Astrocyte of the cerebellum (primary cell): ENCODE measurements at regions not wholly inside any gene's neighbourhood (a gene's known extent, or its start where the extent isn't known, plus 50 kb on each side); places are given as distances from the start of the nearest gene placed in this dataset.

Source experiments
- DNase-seq: peaks from one replicate; pipeline ENCODE4 v3.0.0-alpha.2; 2011; ENCODE audit warnings: low read depth
- H3K4me3 ChIP-seq: 2 replicates; pipeline ENCODE4 v1.5.1; 2011; ENCODE audit warnings: mild to moderate bottlenecking, low read depth, low read length, moderate library complexity
- CTCF ChIP-seq: IDR thresholded peaks from 2 replicates; pipeline ENCODE4 v1.5.1; 2012; ENCODE audit warnings: low read length, low read depth, moderate library complexity, mild to moderate bottlenecking; ENCODE audit errors: missing control alignments
- in situ Hi-C: cut with HindIII; loops from 2 replicates; pipeline ENCODE4 v1.10.0; 2017; ENCODE audit warnings: low sequenced_read_pairs

- in situ Hi-C loops = no loop called here
- no peak overlapping the region for H3K4me3 ChIP-seq
- no peak for TF ChIP-seq CTCF
- no peak for DNase-seq
Measured at GRCh38 chr5:26227245-26227644, 811.1 kb downstream of the CDH9 start.

GRCh38 chr5:26205121-26205520 is 833.3 kb downstream of the CDH9 start:
- in situ Hi-C loops = no loop called here
- H3K4me3 ChIP-seq = no peak overlapping the region
- TF ChIP-seq CTCF = no peak
- DNase-seq = no peak

- in situ Hi-C loops = no loop called here
- no peak for TF ChIP-seq CTCF
- H3K4me3 ChIP-seq = no peak overlapping the region
- DNase-seq = no peak
Measured at GRCh38 chr5:26193626-26194025, 844.8 kb downstream of the CDH9 start.

GRCh38 chr5:26192486-26192885 is 845.9 kb downstream of the CDH9 start:
- H3K4me3 ChIP-seq = no peak overlapping the region
- no peak for DNase-seq
- TF ChIP-seq CTCF = no peak
- in situ Hi-C loops = no loop called here

- no peak for TF ChIP-seq CTCF
- in situ Hi-C loops = no loop called here
- no peak for DNase-seq
- no peak overlapping the region for H3K4me3 ChIP-seq
Measured at GRCh38 chr5:26181582-26181981, 856.8 kb downstream of the CDH9 start.

- DNase-seq = no peak
- in situ Hi-C loops = no loop called here
- no peak overlapping the region for H3K4me3 ChIP-seq
- no peak for TF ChIP-seq CTCF
Measured at GRCh38 chr5:26148569-26149107, 889.7 kb downstream of the CDH9 start.

GRCh38 chr5:26143259-26143658 is 895.1 kb downstream of the CDH9 start:
- no peak overlapping the region for H3K4me3 ChIP-seq
- no peak for TF ChIP-seq CTCF
- in situ Hi-C loops = no loop called here
- DNase-seq = no peak
